Ishikawa (cell line): ENCODE measurements at regions not wholly inside any gene's neighbourhood (a gene's known extent, or its start where the extent isn't known, plus 50 kb on each side); places are given as distances from the start of the nearest gene placed in this dataset.

Source experiments
- CEBPB ChIP-seq: IDR thresholded peaks from 2 replicates; pipeline ENCODE4 v1.6.1; 2012
- CREB1 ChIP-seq: IDR thresholded peaks from 2 replicates; pipeline ENCODE4 v1.6.1; 2012; ENCODE audit warnings: low read depth
- EGR1 ChIP-seq: IDR thresholded peaks from 2 replicates; pipeline ENCODE4 v1.6.1; 2012
- EP300 ChIP-seq: IDR thresholded peaks from 2 replicates; pipeline ENCODE4 v1.6.1; 2012; ENCODE audit warnings: borderline replicate concordance
- FOXM1 ChIP-seq: IDR thresholded peaks from 2 replicates; pipeline ENCODE4 v1.6.1; 2012; ENCODE audit warnings: low read depth, borderline replicate concordance
- MAX ChIP-seq: IDR thresholded peaks from 2 replicates; pipeline ENCODE4 v1.6.1; 2012
- NFIC ChIP-seq: IDR thresholded peaks from 2 replicates; pipeline ENCODE4 v1.6.1; 2012
- RAD21 ChIP-seq: IDR thresholded peaks from 2 replicates; pipeline ENCODE4 v1.6.1; 2012; ENCODE audit warnings: low read depth
- REST ChIP-seq: IDR thresholded peaks from 2 replicates; pipeline ENCODE4 v1.6.1; 2012; ENCODE audit warnings: low read depth, mild to moderate bottlenecking
- TAF1 ChIP-seq: IDR thresholded peaks from 2 replicates; pipeline ENCODE4 v1.6.1; 2012; ENCODE audit warnings: low read depth, mild to moderate bottlenecking
- TCF12 ChIP-seq: IDR thresholded peaks from 2 replicates; pipeline ENCODE4 v1.6.1; 2012; ENCODE audit warnings: low read depth
- TEAD4 ChIP-seq: IDR thresholded peaks from 2 replicates; pipeline ENCODE4 v1.6.1; 2012
- YY1 ChIP-seq: IDR thresholded peaks from 2 replicates; pipeline ENCODE4 v1.6.1; 2012; ENCODE audit warnings: low read depth
- ZBTB7A ChIP-seq: IDR thresholded peaks from 2 replicates; pipeline ENCODE4 v1.6.1; 2012; ENCODE audit warnings: low read depth
- TF ChIP-seq, protein P1 (sequence below): IDR thresholded peaks from 2 replicates; pipeline ENCODE4 v1.6.1; 2012

DNA sequence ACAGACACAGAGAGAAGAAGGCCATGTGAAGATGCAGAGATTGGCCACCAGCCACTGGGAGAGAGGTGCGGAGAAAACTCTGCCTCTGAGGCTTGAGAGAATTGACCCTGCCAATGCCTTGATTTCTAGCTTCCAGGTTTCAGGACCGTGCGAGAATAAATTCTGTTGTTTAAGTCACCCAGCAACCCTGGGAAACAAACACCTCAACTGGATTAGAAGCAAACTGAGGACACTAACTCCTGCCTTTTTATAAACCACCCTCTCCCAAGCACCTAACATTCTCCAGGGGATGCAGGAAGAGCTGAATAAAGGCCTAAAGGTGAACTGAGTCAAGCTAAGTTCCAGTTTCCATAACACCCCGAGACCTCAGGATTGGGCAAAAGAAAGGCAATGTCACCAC, 136.1 kb downstream of the ANKRD60 start:
- no peak for TF ChIP-seq YY1
- no peak for TF ChIP-seq CEBPB
- no peak for TF ChIP-seq FOXM1
- no peak for TF ChIP-seq CREB1
- TF ChIP-seq ZBTB7A: no peak
- no peak for TF ChIP-seq MAX
- TF ChIP-seq REST: no peak
- no peak for TF ChIP-seq RAD21
- no peak for TF ChIP-seq TEAD4
- no peak for TF ChIP-seq EGR1

GRCh38 chr20:58091810-58092209, 136.6 kb downstream of the ANKRD60 start:
- no peak for TF ChIP-seq YY1

DNA sequence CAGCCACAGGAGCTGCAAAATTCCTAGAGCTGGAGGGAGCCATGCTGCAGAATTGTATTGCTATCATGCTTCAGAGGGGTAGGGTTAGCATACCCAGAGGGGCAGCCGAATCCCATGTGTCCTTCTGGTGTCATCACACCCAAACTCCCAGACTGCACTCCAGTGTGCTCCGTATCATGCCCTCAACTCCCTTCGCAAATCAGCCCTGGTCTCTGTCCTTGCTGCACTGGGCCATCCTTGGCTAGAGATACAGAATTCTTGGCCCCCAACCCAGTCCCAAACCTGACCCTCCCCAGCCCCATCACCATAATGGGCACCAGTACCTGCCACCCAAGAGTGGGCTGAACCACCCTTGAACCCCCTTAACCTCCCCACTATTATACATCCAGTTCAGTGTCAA, 138.3 kb downstream of the ANKRD60 start:
- no peak for TF ChIP-seq EP300

- no peak for TF ChIP-seq TCF12
- TF ChIP-seq, protein P1, sequence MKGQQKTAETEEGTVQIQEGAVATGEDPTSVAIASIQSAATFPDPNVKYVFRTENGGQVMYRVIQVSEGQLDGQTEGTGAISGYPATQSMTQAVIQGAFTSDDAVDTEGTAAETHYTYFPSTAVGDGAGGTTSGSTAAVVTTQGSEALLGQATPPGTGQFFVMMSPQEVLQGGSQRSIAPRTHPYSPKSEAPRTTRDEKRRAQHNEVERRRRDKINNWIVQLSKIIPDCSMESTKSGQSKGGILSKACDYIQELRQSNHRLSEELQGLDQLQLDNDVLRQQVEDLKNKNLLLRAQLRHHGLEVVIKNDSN: no peak
- no peak for TF ChIP-seq RAD21
- no peak for TF ChIP-seq FOXM1
- no peak for TF ChIP-seq TAF1
- no peak for TF ChIP-seq YY1
- TF ChIP-seq REST: no peak
- TF ChIP-seq EGR1: no peak
- TF ChIP-seq EP300: no peak
- TF ChIP-seq TEAD4: no peak
- TF ChIP-seq CEBPB: no peak
- no peak for TF ChIP-seq NFIC
- no peak for TF ChIP-seq ZBTB7A
These were observed 139.8 kb downstream of the ANKRD60 start for GRCh38 chr20:58088625-58089024.

DNA sequence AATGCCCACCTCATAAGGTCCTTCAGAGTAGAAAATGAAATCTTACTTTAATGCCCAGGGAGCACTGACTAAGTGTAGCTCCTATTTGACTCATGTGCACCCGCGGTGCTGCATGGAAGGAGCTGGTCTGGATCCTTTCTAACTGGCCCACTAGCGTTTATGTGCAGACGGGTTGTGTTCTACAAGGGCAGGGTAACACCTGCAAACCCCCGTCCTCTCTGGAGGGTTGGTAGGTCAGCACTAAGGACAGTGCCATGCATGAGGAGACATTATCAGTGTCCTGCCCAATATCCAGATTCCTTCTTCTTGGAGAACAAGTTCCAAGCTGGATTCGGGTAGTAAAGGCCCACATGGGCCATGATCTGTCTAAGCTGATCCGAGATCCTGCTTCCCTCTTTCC, 140.3 kb downstream of the ANKRD60 start:
- TF ChIP-seq TAF1: no peak
- TF ChIP-seq NFIC: no peak
- TF ChIP-seq REST: peak; percentile 71
- no peak for TF ChIP-seq RAD21
- no peak for TF ChIP-seq YY1

DNA sequence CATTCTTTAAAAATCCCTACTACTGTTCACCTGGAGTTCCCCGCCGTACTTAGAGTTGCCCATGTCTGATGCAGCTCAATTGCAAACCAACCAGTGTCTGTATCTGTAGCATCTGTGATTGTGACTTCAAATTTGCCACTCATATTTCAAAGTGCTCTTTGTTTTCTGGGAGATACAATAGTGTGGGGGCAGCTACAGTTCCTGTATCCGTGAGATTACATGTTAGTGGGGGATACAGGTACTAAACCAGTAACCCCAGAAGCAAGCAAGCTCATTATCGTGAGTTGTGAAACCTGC, 140.9 kb downstream of the ANKRD60 start:
- TF ChIP-seq CREB1: no peak
- no peak for TF ChIP-seq YY1
- TF ChIP-seq EP300: no peak
- no peak for TF ChIP-seq EGR1
- TF ChIP-seq NFIC: no peak
- no peak for TF ChIP-seq ZBTB7A
- TF ChIP-seq CEBPB: no peak
- no peak for TF ChIP-seq MAX
- no peak for TF ChIP-seq TAF1
